Parathyroid adenoma (tissue), 2 donors: ENCODE measurements at regions not wholly inside any gene's neighbourhood (a gene's known extent, or its start where the extent isn't known, plus 50 kb on each side); places are given as distances from the start of the nearest gene placed in this dataset.
"Not testable (repeated sequence)": the region's sequence is repeated elsewhere in the genome, so short reads cannot be mapped to it uniquely, and the experiment has no call there.

Experiments used
- H2AFZ ChIP-seq: fragments of 300-600 bp; sonication (generic); one replicate; pipeline ENCODE4 v1.7.0; 2017; ENCODE audit warnings: antibody characterized with exemption, mild to moderate bottlenecking
- H3K27ac ChIP-seq: fragments of 300-600 bp; sonication (generic); one replicate; pipeline ENCODE4 v1.7.0; 2017
- H3K27me3 ChIP-seq: fragments of 300-600 bp; sonication (generic); one replicate; pipeline ENCODE4 v1.7.0; 2017; ENCODE audit warnings: low read length; ENCODE audit not compliant: control insufficient read depth, insufficient read depth
- H3K36me3 ChIP-seq: fragments of 300-600 bp; sonication (generic); one replicate; pipeline ENCODE4 v1.7.0; 2017; ENCODE audit warnings: low read length; ENCODE audit not compliant: control insufficient read depth, insufficient read depth
- H3K4me1 ChIP-seq: fragments of 300-600 bp; sonication (generic); one replicate; pipeline ENCODE4 v1.7.0; 2017; ENCODE audit warnings: control low read depth
- H3K4me2 ChIP-seq: fragments of 300-600 bp; sonication (generic); one replicate; pipeline ENCODE4 v1.7.0; 2017; ENCODE audit warnings: low read length
- H3K4me3 ChIP-seq: fragments of 300-600 bp; sonication (generic); one replicate; pipeline ENCODE4 v1.7.0; 2017; ENCODE audit warnings: low read depth, low read length
- H3K79me2 ChIP-seq: fragments of 300-600 bp; sonication (generic); one replicate; pipeline ENCODE4 v1.7.0; 2017; ENCODE audit warnings: control low read depth
- H3K9ac ChIP-seq: fragments of 300-600 bp; sonication (generic); one replicate; pipeline ENCODE4 v1.7.0; 2017; ENCODE audit warnings: mild to moderate bottlenecking
- H3K9me3 ChIP-seq: fragments of 300-600 bp; sonication (generic); one replicate; pipeline ENCODE4 v1.7.0; 2017; ENCODE audit warnings: low read length; ENCODE audit not compliant: control insufficient read depth
- CTCF ChIP-seq: fragments of 300-600 bp; sonication (generic); IDR thresholded peaks from one replicate; pipeline ENCODE4 v1.7.0; 2017; ENCODE audit warnings: antibody characterized with exemption, mild to moderate bottlenecking
- donor health status: primary hyperparathyroidism.

GRCh38 chr5:118069452-118069851, 918.9 kb downstream of the DTWD2 start:
- no peak overlapping the region for H3K4me2 ChIP-seq
- H2AFZ ChIP-seq, result no peak overlapping the region
- H3K4me3 ChIP-seq, result no peak overlapping the region
- H3K9me3 ChIP-seq, result no peaks in the 10 kb centered on the region
- no peaks in the 10 kb centered on the region for H3K79me2 ChIP-seq
- H3K27ac ChIP-seq, result no peak overlapping the region
- H3K9ac ChIP-seq, result no peak overlapping the region
- H3K27me3 ChIP-seq, result no peaks in the 10 kb centered on the region
- no peaks in the 10 kb centered on the region for H3K4me1 ChIP-seq
- TF ChIP-seq CTCF, result no peak
- H3K36me3 ChIP-seq, result no peaks in the 10 kb centered on the region

- Histone ChIP-seq H3K9ac (no peak overlapping the region), H3K4me1 (no peaks in the 10 kb centered on the region), H3K27ac (no peak overlapping the region), H3K27me3 (no peaks in the 10 kb centered on the region), H3K4me3 (no peak overlapping the region), H3K4me2 (no peak overlapping the region), H3K9me3 (no peaks in the 10 kb centered on the region), H3K36me3 (no peaks in the 10 kb centered on the region), H3K79me2 (no peaks in the 10 kb centered on the region), H2AFZ (no peak overlapping the region)
- TF ChIP-seq CTCF, result no peak
These were observed 919.5 kb downstream of the DTWD2 start for GRCh38 chr5:118068886-118069285.

- H3K4me1 ChIP-seq, H3K4me3 ChIP-seq, H3K27me3 ChIP-seq, H3K9me3 ChIP-seq, H3K9ac ChIP-seq, H3K79me2 ChIP-seq, H3K36me3 ChIP-seq, H3K27ac ChIP-seq, H3K4me2 ChIP-seq, H2AFZ ChIP-seq: not testable (repeated sequence)
These were observed 924.5 kb downstream of the DTWD2 start for GRCh38 chr5:118063836-118064235.

- Histone ChIP-seq H3K4me3 (no peak overlapping the region), H3K4me2 (no peak overlapping the region), H3K9ac (no peak overlapping the region), H2AFZ (no peak overlapping the region), H3K36me3 (no peaks in the 10 kb centered on the region), H3K27ac (no peak overlapping the region), H3K79me2 (no peaks in the 10 kb centered on the region), H3K9me3 (no peaks in the 10 kb centered on the region), H3K27me3 (no peaks in the 10 kb centered on the region), H3K4me1 (no peaks in the 10 kb centered on the region)
- no peak for TF ChIP-seq CTCF
These were observed 927.5 kb downstream of the DTWD2 start for GRCh38 chr5:118060833-118061232.

- Histone ChIP-seq H3K4me3 (no peak overlapping the region), H3K9ac (no peak overlapping the region), H3K4me1 (no peaks in the 10 kb centered on the region), H3K9me3 (no peaks in the 10 kb centered on the region), H2AFZ (no peak overlapping the region), H3K27ac (no peak overlapping the region), H3K36me3 (no peaks in the 10 kb centered on the region), H3K27me3 (no peaks in the 10 kb centered on the region), H3K4me2 (no peak overlapping the region), H3K79me2 (no peaks in the 10 kb centered on the region)
- no peak for TF ChIP-seq CTCF
These were observed 935.8 kb downstream of the DTWD2 start for GRCh38 chr5:118052503-118052902.
